ENCODE measurements at regions not wholly inside any gene's neighbourhood (a gene's known extent, or its start where the extent isn't known, plus 50 kb on each side); places are given as distances from the start of the nearest gene placed in this dataset.

GRCh38 chr18:43534511-43534910 lies 257.2 kb upstream of the SYT4 start:
- no peak overlapping the region for H3K4me2 ChIP-seq (ENCODE audit: low read length)
- no TSS peak for BruUV-seq (replicated peaks)
- no peaks in the 10 kb centered on the region for H3K36me3 ChIP-seq (ENCODE audit: control insufficient read depth in 1 of 2, insufficient read depth in 2 of 2, low read length in 2 of 2)
- no peak overlapping the region for H3K9ac ChIP-seq (ENCODE audit: low read length)
- ChIA-PET CTCF (no interaction called here), POLR2A (no interaction called here), RAD21 (ENCODE audit: low non-redundant PET in 1 of 2, low total read pairs in 2 of 2, uncharacterized antibody in 2 of 2, unreplicated experiment in 2 of 2) (no interaction called here)
- DNase-seq (ENCODE audit: low read depth, low spot score), result no peak
- no peaks in the 10 kb centered on the region for H3K9me2 ChIP-seq (ENCODE audit: insufficient read depth)
- no peak overlapping the region for H3K27ac ChIP-seq (ENCODE audit: low read depth, low read length)
- intact Hi-C loops (cut with micrococcal nuclease), result no loop called here
- no peak for TF ChIP-seq JUND (IDR thresholded peaks at IDR 0.05)
- TF ChIP-seq RAD21 (IDR thresholded peaks at IDR 0.05; ENCODE audit: low read depth), result no peak
- TF ChIP-seq ATF3 (IDR thresholded peaks at IDR 0.05), result no peak
- TF ChIP-seq CBX3 (IDR thresholded peaks at IDR 0.05; ENCODE audit: low read depth), result no peak
- no peak for TF ChIP-seq MAX (IDR thresholded peaks at IDR 0.05)
- no peak for TF ChIP-seq EGR1 (IDR thresholded peaks at IDR 0.05; ENCODE audit: low read depth)
- no peak for TF ChIP-seq ZNF274 (IDR thresholded peaks at IDR 0.05; ENCODE audit: low read depth, low read length)
- TF ChIP-seq ZFX (IDR thresholded peaks at IDR 0.05), result no peak
- H3K27me3 ChIP-seq (ENCODE audit: insufficient read depth, low read length), result no peaks in the 10 kb centered on the region
- no peak for ATAC-seq
- no peaks in the 10 kb centered on the region for H3K4me1 ChIP-seq (ENCODE audit: control insufficient read depth in 1 of 2, insufficient read depth in 2 of 2, low read length in 2 of 2)
- no peak overlapping the region for H2AFZ ChIP-seq (ENCODE audit: low read depth, low read length, poor library complexity, severe bottlenecking)
- no peaks in the 10 kb centered on the region for H3K79me2 ChIP-seq (ENCODE audit: insufficient read depth, low read length)
- peaks cover 6 to 15% of the 10 kb centered on the region in 2 experiments; a peak in 3 of 4 replicates for H3K9me3 ChIP-seq (ENCODE audit: control insufficient read depth in 1 of 2, insufficient read depth in 1 of 2, low read depth in 1 of 2, low read length in 2 of 2)
- H3K4me3 ChIP-seq (replicated peaks in 1 of 2; ENCODE audit: low read depth in 1 of 2, low read length in 2 of 2), result no peak overlapping the region
- H4K20me1 ChIP-seq (ENCODE audit: insufficient read depth), result no peaks in the 10 kb centered on the region

- H3K9me3 ChIP-seq (ENCODE audit: control insufficient read depth in 1 of 2, insufficient read depth in 1 of 2, low read depth in 1 of 2, low read length in 2 of 2), result peaks cover 11 to 15% of the 10 kb centered on the region in 2 experiments; a peak in 2 of 4 replicates
- no peaks in the 10 kb centered on the region for H4K20me1 ChIP-seq (ENCODE audit: insufficient read depth)
- no peak overlapping the region for H3K27ac ChIP-seq (ENCODE audit: low read depth, low read length)
- no peak overlapping the region for H2AFZ ChIP-seq (ENCODE audit: low read depth, low read length, poor library complexity, severe bottlenecking)
- ATAC-seq (no peak), DNase-seq (ENCODE audit: low read depth, low spot score) (no peak)
- CTCF ChIA-PET, result no interaction called here
- H3K79me2 ChIP-seq (ENCODE audit: insufficient read depth, low read length), result no peaks in the 10 kb centered on the region
- no peaks in the 10 kb centered on the region for H3K4me1 ChIP-seq (ENCODE audit: control insufficient read depth in 1 of 2, insufficient read depth in 2 of 2, low read length in 2 of 2)
- H3K9ac ChIP-seq (ENCODE audit: low read length), result no peak overlapping the region
- no peaks in the 10 kb centered on the region for H3K27me3 ChIP-seq (ENCODE audit: insufficient read depth, low read length)
- intact Hi-C loops (cut with micrococcal nuclease), result no loop called here
- TF ChIP-seq RAD21 (IDR thresholded peaks at IDR 0.05; ENCODE audit: low read depth) (no peak), ZBTB33 (IDR thresholded peaks at IDR 0.05; ENCODE audit: extremely low read depth, insufficient replicate concordance, low read length) (no peak), YY1 (IDR thresholded peaks at IDR 0.05; ENCODE audit: extremely low read depth, insufficient replicate concordance, low read depth, low read length) (no peak), CEBPB (IDR thresholded peaks at IDR 0.05; ENCODE audit: low read depth) (no peak), SRF (IDR thresholded peaks at IDR 0.05; ENCODE audit: low read depth) (no peak)
- no peaks in the 10 kb centered on the region for H3K36me3 ChIP-seq (ENCODE audit: control insufficient read depth in 1 of 2, insufficient read depth in 2 of 2, low read length in 2 of 2)
- no TSS peak for BruUV-seq (replicated peaks)
- RAD21 ChIA-PET (ENCODE audit: low non-redundant PET in 1 of 2, low total read pairs in 2 of 2, uncharacterized antibody in 2 of 2, unreplicated experiment in 2 of 2), result no interaction called here
- no peaks in the 10 kb centered on the region for H3K9me2 ChIP-seq (ENCODE audit: insufficient read depth)
- no peak overlapping the region for H3K4me3 ChIP-seq (replicated peaks in 1 of 2; ENCODE audit: low read depth in 1 of 2, low read length in 2 of 2)
- POLR2A ChIA-PET, result no interaction called here
- no peak overlapping the region for H3K4me2 ChIP-seq (ENCODE audit: low read length)
Observed at GRCh38 chr18:43539862-43540261, 262.6 kb upstream of the SYT4 start.

Measured in HCT116 (cell line).